DMS153 treated with DMSO at 0.1 percent for 48 hours (cell line): ENCODE measurements at regions not wholly inside any gene's neighbourhood (a gene's known extent, or its start where the extent isn't known, plus 50 kb on each side); places are given as distances from the start of the nearest gene placed in this dataset.

Experiments used
- DNase-seq: peaks from one replicate; lab custom pipeline; 2025; ENCODE audit not compliant: unreplicated experiment; lab: John Stamatoyannopoulos, UW

DNA sequence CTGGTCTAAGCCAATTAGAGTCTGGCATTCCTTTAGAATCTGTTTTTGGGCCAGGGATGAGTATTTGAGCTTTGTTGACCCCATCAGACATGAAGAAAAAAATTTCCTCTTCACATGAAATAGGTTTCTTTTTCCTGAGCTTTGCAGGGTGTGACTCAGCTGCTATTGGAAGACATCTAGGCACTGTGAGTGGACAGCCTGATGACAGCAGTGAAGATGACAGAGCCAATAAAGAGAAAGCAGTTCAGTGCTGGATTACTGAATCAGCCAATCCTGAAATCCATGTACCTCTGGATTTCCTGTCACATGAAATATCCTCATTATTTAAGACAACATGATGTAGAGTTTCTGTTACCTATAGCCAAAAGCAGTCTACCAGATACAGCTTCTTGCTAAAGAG, 51.3 kb upstream of the GRIA1 start:
- DNase-seq, result no peak
